ENCODE measurements at regions not wholly inside any gene's neighbourhood (a gene's known extent, or its start where the extent isn't known, plus 50 kb on each side); places are given as distances from the start of the nearest gene placed in this dataset.

- CTCF ChIA-PET = no interaction called here
- POLR2A ChIA-PET = interaction anchor here (0.7 kb wide), 1 partner anchor 39 kb away, joined by 3 read pairs; no protein-coding TSS in a partner anchor
- no peak for TF ChIP-seq CTCF (IDR thresholded peaks at IDR 0.05; ENCODE audit: control extremely low read depth, extremely low read depth, low read depth, missing control alignments)
- DNase-seq (ENCODE audit: extremely low spot score) = no peak
Measured at GRCh38 chr2:204298404-204298803, 246.9 kb upstream of the PARD3B start.

GRCh38 chr2:204299766-204300165, 245.5 kb upstream of the PARD3B start:
- CTCF ChIA-PET = no interaction called here
- no peak for TF ChIP-seq CTCF (IDR thresholded peaks at IDR 0.05; ENCODE audit: control extremely low read depth, extremely low read depth, low read depth, missing control alignments)
- DNase-seq (ENCODE audit: extremely low spot score) = no peak
- POLR2A ChIA-PET = no interaction called here

GRCh38 chr2:204306667-204307066, 238.6 kb upstream of the PARD3B start:
- no peak for DNase-seq (ENCODE audit: extremely low spot score)
- TF ChIP-seq CTCF (IDR thresholded peaks at IDR 0.05; ENCODE audit: control extremely low read depth, extremely low read depth, low read depth, missing control alignments) = no peak
- ChIA-PET POLR2A (no interaction called here), CTCF (interaction anchor here (1.1 kb wide), 1 partner anchor 31 kb away, joined by 4 read pairs; no protein-coding TSS in a partner anchor)

- CTCF ChIA-PET = interaction anchor here (1.0 to 1.3 kb wide), 3 partner anchors 8 to 14 kb away, joined by 4 to 6 read pairs (median 4); no protein-coding TSS in a partner anchor
- no peak for TF ChIP-seq CTCF (IDR thresholded peaks at IDR 0.05; ENCODE audit: control extremely low read depth, extremely low read depth, low read depth, missing control alignments)
- POLR2A ChIA-PET = no interaction called here
- no peak for DNase-seq (ENCODE audit: extremely low spot score)
Measured at GRCh38 chr2:204312105-204312504, 233.2 kb upstream of the PARD3B start.

GRCh38 chr2:204313256-204313655, 232.0 kb upstream of the PARD3B start:
- ChIA-PET CTCF (interaction anchor here (1.3 kb wide), 1 partner anchor 9 kb away, joined by 6 read pairs; no protein-coding TSS in a partner anchor), POLR2A (no interaction called here)
- no peak for DNase-seq (ENCODE audit: extremely low spot score)
- TF ChIP-seq CTCF (IDR thresholded peaks at IDR 0.05; ENCODE audit: control extremely low read depth, extremely low read depth, low read depth, missing control alignments) = no peak

GRCh38 chr2:204315236-204315662, 230.0 kb upstream of the PARD3B start:
- no peak for DNase-seq (ENCODE audit: extremely low spot score)
- ChIA-PET CTCF (no interaction called here), POLR2A (no interaction called here)
- no peak for TF ChIP-seq CTCF (IDR thresholded peaks at IDR 0.05; ENCODE audit: control extremely low read depth, extremely low read depth, low read depth, missing control alignments)

GRCh38 chr2:204317640-204318039, 227.6 kb upstream of the PARD3B start:
- POLR2A ChIA-PET = no interaction called here
- no peak for TF ChIP-seq CTCF (IDR thresholded peaks at IDR 0.05; ENCODE audit: control extremely low read depth, extremely low read depth, low read depth, missing control alignments)
- CTCF ChIA-PET = no interaction called here
- no peak for DNase-seq (ENCODE audit: extremely low spot score)

All from GM10248 (cell line).